HUES64 (cell line): ENCODE measurements at regions not wholly inside any gene's neighbourhood (a gene's known extent, or its start where the extent isn't known, plus 50 kb on each side); places are given as distances from the start of the nearest gene placed in this dataset.
"Not testable (repeated sequence)": the region's sequence is repeated elsewhere in the genome, so short reads cannot be mapped to it uniquely, and the experiment has no call there.

ENCODE experiments used
- H3K27ac ChIP-seq: 2 replicates; pipeline ENCODE4 v1.7.0; 2013; ENCODE audit warnings: low read depth, low read length, inconsistent platforms
- H3K27me3 ChIP-seq: 2 replicates; pipeline ENCODE4 v1.6.1; 2013; ENCODE audit warnings: mild to moderate bottlenecking, low read length; ENCODE audit not compliant: insufficient read depth
- H3K36me3 ChIP-seq: 2 replicates; pipeline ENCODE4 v1.6.1; 2013; ENCODE audit warnings: mild to moderate bottlenecking, low read length; ENCODE audit not compliant: insufficient read depth
- H3K4me1 ChIP-seq: 2 replicates; pipeline ENCODE4 v1.6.1; 2013; ENCODE audit warnings: mild to moderate bottlenecking, low read length, moderate library complexity; ENCODE audit not compliant: insufficient read depth
- H3K4me3 ChIP-seq: 2 replicates; pipeline ENCODE4 v1.5.1; 2013; ENCODE audit warnings: mild to moderate bottlenecking, low read length, moderate library complexity
- H3K9ac ChIP-seq: 2 replicates; pipeline ENCODE4 v1.6.1; 2013; ENCODE audit warnings: mild to moderate bottlenecking, low read depth, low read length
- H3K9me3 ChIP-seq: 2 replicates; pipeline ENCODE4 v1.6.1; 2013; ENCODE audit warnings: low read depth, low read length; ENCODE audit not compliant: insufficient read depth
- WGBS: fragments of 150-250, 120-280 bp; methylation state at CpG from one replicate; pipeline ENCODE4 v1.1.7; 2013; ENCODE audit warnings: missing lambda C conversion rate; 5-methylcytosine and 5-hydroxymethylcytosine counted together

- H3K27ac ChIP-seq: no peak overlapping the region
- peaks cover 14% of the 10 kb centered on the region for H3K4me1 ChIP-seq
- no peak overlapping the region for H3K4me3 ChIP-seq
- H3K9ac ChIP-seq: no peak overlapping the region
- H3K27me3 ChIP-seq: no peaks in the 10 kb centered on the region
- H3K36me3 ChIP-seq: no peaks in the 10 kb centered on the region
- WGBS: 95% methylated on average over 5 of the region's 5 CpGs
- no peaks in the 10 kb centered on the region for H3K9me3 ChIP-seq
Measured at GRCh38 chr4:33837043-33837838, 2407.1 kb downstream of the ARAP2 start.

DNA sequence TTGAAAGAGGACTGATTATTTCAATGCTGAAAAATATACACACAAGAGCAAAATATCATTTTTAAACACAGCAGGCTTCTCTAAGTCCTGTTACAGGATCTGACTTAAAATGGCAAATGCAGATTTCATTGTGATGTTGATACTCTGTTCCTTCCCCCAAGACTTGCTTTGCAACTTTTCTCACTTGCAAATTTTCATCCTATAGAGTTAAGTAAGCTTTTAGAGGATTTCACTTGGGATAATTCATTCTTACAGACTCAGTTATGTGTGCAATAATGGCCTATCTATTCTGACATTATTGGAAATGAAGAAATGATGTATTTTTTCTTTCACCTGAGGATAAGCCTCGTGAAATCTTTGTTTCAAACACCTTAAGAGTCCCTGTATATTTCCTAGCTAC lies 2403.2 kb downstream of the ARAP2 start:
- H3K36me3 ChIP-seq: no peaks in the 10 kb centered on the region
- H3K9me3 ChIP-seq: peaks cover 6% of the 10 kb centered on the region
- H3K27me3 ChIP-seq: no peaks in the 10 kb centered on the region
- H3K27ac ChIP-seq: peak overlapping the region; percentile 89
- H3K4me1 ChIP-seq: peaks cover 14% of the 10 kb centered on the region
- H3K9ac ChIP-seq: no peak overlapping the region
- H3K4me3 ChIP-seq: peak overlapping the region; percentile 23; the same call in 1 of the 2 replicates
- WGBS: no CpG with 5 or more reads among the region's 1 CpG

DNA sequence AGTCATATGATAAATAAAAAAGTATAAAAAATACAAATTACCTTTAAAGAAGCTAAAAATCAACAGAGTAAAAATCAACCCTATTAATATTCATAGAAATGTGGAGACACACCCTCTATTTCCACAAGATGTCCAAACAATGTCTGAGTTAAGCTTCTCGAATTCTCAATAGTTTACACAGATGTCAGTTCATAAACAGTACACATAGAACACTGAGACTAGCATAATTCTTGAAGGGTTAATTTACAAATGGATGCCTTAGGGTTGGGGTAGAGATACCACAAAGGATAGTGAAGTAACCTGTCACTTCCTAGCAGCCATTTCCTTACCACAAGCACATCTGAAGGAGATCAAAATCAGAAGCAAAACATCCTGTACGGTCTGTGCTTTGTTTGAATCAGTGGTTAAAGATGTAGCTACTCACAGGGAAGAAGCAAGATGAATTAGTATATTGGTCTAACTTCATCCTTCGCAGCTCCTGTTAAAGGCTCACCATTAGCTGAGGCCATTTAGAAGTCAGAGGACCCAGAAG lies 2393.9 kb downstream of the ARAP2 start:
- 96% methylated on average over 3 of the region's 3 CpGs for WGBS
- H3K36me3 ChIP-seq: no peaks in the 10 kb centered on the region; the same call in 1 of the 2 replicates
- no peaks in the 10 kb centered on the region for H3K4me1 ChIP-seq
- H3K27me3 ChIP-seq: no peaks in the 10 kb centered on the region
- peaks cover 10% of the 10 kb centered on the region for H3K9me3 ChIP-seq
- H3K4me3 ChIP-seq: no peak overlapping the region
- H3K9ac ChIP-seq: no peak overlapping the region
- no peak overlapping the region for H3K27ac ChIP-seq

DNA sequence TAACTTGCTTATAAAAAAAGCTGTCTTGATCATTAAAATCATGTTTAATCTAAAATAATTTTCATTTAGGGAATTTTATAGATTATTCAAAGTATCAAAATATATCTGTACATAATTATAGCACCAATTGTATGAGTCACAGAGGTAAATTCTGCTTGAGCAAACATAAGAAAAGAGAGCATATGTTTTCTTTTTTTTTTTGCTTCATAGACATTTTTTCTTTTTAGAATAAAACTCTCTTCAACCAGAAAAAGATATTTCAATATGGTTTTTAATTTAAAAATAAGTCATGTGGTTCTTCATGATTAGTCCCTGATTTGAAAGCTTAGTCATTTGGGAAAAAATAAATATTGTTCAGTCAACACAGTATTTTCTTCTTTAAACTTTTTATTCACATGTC lies 2390.6 kb downstream of the ARAP2 start:
- H3K9ac ChIP-seq, H3K36me3 ChIP-seq, H3K9me3 ChIP-seq, H3K4me3 ChIP-seq, H3K4me1 ChIP-seq, H3K27ac ChIP-seq, H3K27me3 ChIP-seq: not testable (repeated sequence)

- H3K36me3 ChIP-seq: no peaks in the 10 kb centered on the region
- WGBS: 92% methylated on average over 6 of the region's 6 CpGs
- no peaks in the 10 kb centered on the region for H3K4me1 ChIP-seq
- no peaks in the 10 kb centered on the region for H3K9me3 ChIP-seq
- no peak overlapping the region for H3K9ac ChIP-seq
- no peaks in the 10 kb centered on the region for H3K27me3 ChIP-seq
- no peak overlapping the region for H3K4me3 ChIP-seq
- no peak overlapping the region for H3K27ac ChIP-seq
Measured at GRCh38 chr4:33864290-33864859, 2379.9 kb downstream of the ARAP2 start.

DNA sequence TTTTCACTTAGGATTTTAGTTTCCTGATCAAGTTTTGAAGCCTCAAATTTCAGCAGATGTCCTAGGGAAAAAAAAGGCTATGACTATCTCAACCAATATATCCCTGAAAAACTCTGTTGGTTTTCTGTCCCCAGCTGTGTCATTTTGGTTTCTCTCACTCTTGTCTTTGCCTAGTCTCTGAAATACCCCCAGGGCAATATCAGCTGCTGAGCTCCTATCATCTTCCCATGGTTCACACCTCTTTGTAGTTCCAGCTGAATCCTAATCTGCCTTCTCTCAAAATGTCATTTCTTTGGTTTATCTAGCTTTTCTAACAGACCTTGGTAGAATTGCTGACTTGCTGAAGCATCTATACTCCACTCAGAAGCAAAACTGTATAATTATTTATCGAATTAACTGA lies 2370.5 kb downstream of the ARAP2 start:
- Histone ChIP-seq H3K27me3 (no peaks in the 10 kb centered on the region), H3K9me3 (no peaks in the 10 kb centered on the region), H3K27ac (no peak overlapping the region), H3K4me3 (no peak overlapping the region), H3K36me3 (no peaks in the 10 kb centered on the region), H3K4me1 (no peaks in the 10 kb centered on the region), H3K9ac (no peak overlapping the region)
- 100% methylated on average over 1 of the region's 1 CpG for WGBS

DNA sequence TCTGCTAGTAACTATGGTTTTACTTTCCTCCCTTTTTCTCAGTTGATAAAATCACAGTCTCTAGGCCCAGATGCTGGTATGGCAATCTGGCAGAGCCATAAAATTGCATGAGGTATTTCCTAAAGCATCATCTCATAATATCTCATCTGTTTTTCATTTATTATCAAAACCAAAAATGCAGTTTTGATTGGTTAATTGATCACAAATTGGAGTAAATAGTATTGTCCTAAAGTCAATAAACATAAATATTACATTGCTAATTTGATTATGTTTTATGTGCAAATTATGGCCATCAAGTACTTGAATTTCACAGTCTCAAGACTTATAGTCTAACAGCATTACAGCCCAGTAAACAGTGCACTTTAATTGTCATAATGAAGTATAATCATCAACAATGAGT lies 2365.6 kb downstream of the ARAP2 start:
- no peaks in the 10 kb centered on the region for H3K36me3 ChIP-seq
- no peak overlapping the region for H3K27ac ChIP-seq
- no peaks in the 10 kb centered on the region for H3K9me3 ChIP-seq
- no peaks in the 10 kb centered on the region for H3K27me3 ChIP-seq
- no peak overlapping the region for H3K4me3 ChIP-seq
- no peak overlapping the region for H3K9ac ChIP-seq
- H3K4me1 ChIP-seq: no peaks in the 10 kb centered on the region

DNA sequence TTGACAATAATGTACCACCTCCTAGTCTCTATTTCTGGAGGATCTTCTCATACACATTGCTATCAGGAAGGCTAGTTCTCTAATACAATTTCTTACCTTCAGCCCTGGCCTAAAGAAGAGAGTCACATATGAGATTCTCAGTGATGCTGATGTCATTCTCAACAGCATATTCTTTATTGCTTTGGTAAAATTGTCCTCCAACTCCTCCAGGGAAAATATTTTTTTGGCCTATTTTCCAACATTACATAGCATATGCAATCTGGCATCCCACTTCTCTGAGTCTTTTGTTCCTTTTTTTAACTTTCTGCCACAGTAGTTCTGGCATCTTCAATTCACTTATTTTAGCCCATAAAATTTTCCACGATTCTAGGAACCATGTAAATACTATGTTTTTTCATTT lies 2363.1 kb downstream of the ARAP2 start:
- Histone ChIP-seq H3K27ac (no peak overlapping the region), H3K4me1 (no peaks in the 10 kb centered on the region; the same call in 1 of the 2 replicates), H3K9ac (no peak overlapping the region), H3K9me3 (no peaks in the 10 kb centered on the region), H3K36me3 (no peaks in the 10 kb centered on the region), H3K27me3 (no peaks in the 10 kb centered on the region), H3K4me3 (no peak overlapping the region)
- WGBS: 91% methylated on average over 1 of the region's 1 CpG

DNA sequence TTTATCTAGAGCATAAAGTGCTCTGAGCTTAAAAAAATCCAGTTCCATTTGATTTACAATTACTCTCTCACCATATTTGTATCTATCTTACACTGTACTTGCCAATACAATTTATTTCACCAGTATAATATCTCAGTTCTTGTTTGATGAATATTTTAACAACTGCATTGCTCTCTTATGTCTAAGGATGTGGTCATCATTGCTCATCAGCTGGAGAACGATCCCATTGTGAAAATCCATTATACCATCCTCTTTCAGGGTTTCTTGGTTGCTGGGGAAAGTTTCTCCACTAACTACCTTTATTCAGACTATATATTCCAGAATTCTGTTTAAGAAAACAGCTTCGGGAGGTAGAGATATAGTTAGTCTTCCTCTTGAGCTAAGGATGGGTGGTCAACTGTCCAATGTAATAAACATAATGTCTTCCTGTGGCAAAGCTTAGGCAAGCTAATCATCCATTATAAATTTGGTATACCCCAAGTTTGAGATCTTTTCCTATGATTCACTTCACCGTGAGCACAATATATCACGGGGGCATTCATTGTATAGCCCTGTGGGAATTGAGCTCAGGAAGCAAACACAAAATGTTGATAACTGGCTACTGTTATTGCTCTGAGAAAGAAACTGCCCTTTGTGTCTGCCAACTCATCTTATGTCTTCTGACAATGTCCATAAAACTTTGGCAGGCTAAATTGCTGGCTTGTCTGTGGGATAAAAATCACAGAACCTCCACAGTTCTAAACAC lies 2361.9 kb downstream of the ARAP2 start:
- H3K4me1 ChIP-seq: no peaks in the 10 kb centered on the region; the same call in 1 of the 2 replicates
- H3K27ac ChIP-seq: no peak overlapping the region
- no peaks in the 10 kb centered on the region for H3K9me3 ChIP-seq
- no peaks in the 10 kb centered on the region for H3K36me3 ChIP-seq
- H3K4me3 ChIP-seq: no peak overlapping the region
- H3K27me3 ChIP-seq: no peaks in the 10 kb centered on the region
- WGBS: 95% methylated on average over 2 of the region's 4 CpGs
- no peak overlapping the region for H3K9ac ChIP-seq

- Histone ChIP-seq H3K4me1 (no peaks in the 10 kb centered on the region; the same call in 1 of the 2 replicates), H3K36me3 (no peaks in the 10 kb centered on the region), H3K27ac (no peak overlapping the region), H3K27me3 (no peaks in the 10 kb centered on the region), H3K9me3 (no peaks in the 10 kb centered on the region), H3K9ac (no peak overlapping the region), H3K4me3 (no peak overlapping the region)
Measured at GRCh38 chr4:33883111-33883510, 2361.2 kb downstream of the ARAP2 start.

DNA sequence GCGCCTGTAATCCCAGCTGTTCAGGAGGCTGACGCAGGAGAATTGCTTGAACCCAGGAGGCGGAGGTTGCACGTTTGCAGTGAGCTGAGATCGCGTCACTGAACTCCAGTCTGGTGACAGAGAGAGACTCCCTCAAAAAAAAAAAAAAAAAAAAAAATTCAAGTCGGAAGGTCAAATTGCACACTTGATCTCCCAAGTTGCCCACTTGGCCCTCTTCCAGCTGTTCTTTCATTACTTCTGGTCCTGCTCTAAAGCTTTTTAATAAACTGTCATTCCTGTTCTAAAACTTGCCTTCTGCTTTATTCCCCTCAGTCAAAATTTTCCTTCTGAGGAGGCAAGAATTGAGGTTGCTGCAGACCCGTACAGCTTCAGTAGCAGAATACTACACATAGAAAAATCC lies 2358.0 kb downstream of the ARAP2 start:
- Histone ChIP-seq H3K9me3 (no peaks in the 10 kb centered on the region), H3K4me1 (no peaks in the 10 kb centered on the region; the same call in 1 of the 2 replicates), H3K27me3 (no peaks in the 10 kb centered on the region), H3K27ac (no peak overlapping the region), H3K4me3 (no peak overlapping the region), H3K9ac (no peak overlapping the region), H3K36me3 (no peaks in the 10 kb centered on the region)
- WGBS: 96% methylated on average over 8 of the region's 8 CpGs
